GM18867 (cell line): ENCODE measurements at regions not wholly inside any gene's neighbourhood (a gene's known extent, or its start where the extent isn't known, plus 50 kb on each side); places are given as distances from the start of the nearest gene placed in this dataset.
A peak's percentile ranks its signal among the peaks of the same experiment; 100 is the strongest.

Experiments
- ATAC-seq: cut with Tn5 transposase; IDR thresholded peaks from one replicate; pipeline ENCODE4 v1.9.1; 2021; ENCODE audit warnings: mild to moderate bottlenecking, moderate library complexity; ENCODE audit not compliant: unreplicated experiment

- ATAC-seq: no peak
Observed at GRCh38 chr21:15359251-15359650, 294.5 kb upstream of the NRIP1 start.

DNA sequence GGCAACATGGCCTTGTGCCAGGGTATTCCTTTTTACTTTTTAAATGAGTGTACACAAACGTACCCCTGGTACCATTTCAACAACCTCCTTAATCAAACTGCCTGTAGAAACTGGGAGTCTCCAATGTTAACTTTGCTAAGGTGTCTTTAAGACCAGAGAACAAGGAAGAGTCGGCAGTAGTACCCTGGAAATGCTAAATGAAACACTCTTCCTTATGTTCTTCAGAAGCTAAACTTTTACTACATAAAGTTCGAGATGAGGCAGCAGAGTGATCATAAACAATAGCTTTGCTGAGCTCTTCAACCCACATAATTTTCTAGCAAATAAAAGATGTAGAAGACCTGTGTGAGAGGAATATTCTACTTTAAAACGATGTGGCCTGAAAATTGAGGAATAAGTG, 297.7 kb upstream of the NRIP1 start:
- ATAC-seq: no peak

DNA sequence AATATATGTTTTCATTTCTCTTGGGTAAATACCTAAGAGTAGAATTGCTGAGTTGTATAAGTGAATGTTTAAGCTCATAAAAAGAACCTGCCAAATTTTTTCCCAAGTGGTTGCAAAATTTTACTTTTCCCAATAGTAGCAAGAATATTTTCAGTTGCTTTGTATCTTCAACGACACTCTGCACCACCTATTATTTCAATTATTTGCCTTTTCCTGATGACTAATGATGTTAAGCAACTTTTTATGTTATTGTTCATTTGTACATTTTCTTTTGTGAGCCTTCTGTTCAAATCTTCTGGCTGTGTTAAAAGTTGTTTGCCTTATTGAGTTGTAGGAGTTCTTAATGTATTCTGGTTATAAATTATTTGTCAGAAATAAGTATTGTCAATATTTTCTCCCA, 299.1 kb upstream of the NRIP1 start:
- ATAC-seq: no peak

DNA sequence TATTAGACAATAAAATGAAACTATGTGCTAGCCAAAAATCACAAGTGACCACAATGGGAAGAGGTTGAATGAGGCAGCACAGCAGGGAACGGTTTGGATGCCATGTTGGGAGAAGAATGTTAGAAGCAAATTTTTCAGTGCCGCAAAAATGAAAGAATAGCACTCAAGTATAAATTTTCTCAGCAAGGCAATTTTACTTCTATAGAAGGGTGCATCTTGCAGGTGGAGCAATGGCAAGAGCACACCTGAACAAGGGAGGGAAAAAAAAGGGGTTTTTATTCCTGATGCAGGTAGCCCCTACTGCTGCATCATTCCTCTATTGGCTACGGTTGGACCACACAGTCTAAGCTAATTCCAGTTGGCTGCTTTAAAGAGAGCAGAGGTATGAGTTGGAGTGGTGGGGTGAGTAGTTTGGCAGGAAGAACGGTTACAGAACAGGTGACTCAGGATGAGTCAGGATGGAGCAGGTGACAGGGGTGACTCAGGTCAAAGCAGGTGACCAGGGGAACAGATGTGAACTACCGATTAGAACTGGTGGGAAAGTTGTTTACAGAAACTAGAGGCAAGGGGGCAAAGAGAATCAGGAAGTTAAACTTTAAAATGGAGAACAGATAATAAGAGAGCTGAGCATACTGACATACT, 301.1 kb upstream of the NRIP1 start:
- no peak for ATAC-seq

DNA sequence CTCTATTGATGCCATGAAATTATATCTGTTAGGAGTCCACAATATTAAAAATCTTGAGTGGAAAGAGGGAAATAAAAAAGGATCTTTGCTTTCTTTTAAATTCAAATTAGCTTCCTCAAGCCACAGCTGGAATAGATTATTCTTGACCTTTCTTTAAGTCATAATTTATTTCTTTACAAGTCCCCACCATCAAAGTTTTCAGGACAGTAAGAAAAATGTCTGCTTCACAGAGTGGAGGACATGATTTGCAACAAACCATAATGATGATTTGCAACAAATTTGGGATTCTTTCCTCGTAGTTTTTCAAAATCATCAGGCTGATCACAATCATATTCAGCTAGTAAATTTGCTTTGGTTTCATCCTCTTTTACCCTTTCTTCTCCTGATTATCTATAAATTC, 301.8 kb upstream of the NRIP1 start:
- no peak for ATAC-seq

GRCh38 chr21:15367061-15367626, 302.3 kb upstream of the NRIP1 start:
- no peak for ATAC-seq

DNA sequence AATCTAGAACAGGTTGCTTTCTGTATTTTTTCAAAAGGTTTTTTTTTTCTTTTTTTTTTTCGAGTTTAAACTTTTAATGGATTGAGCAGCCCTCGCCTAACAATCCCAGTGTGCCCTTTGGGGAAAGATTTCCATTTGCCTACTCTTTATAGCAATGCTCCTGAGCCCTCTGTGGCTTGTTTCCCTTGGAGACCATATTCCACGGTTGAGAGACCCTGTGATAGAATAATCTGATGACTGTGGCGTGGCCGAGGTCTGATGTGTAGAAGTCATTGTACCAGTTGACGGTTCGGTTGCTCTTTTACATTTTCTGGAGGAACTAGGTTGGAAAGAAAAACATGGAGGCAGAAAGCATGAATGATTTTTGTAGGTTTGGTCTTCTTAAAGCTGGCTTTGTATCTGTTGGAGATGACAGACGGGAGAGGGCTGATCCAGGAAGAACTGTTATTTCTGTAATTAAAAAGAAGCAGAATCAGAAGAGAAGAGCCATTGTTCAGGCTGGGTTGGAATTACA, 305.7 kb upstream of the NRIP1 start:
- no peak for ATAC-seq

GRCh38 chr21:15373941-15374340, 309.1 kb upstream of the NRIP1 start:
- no peak for ATAC-seq

GRCh38 chr21:15379776-15380175, 315.0 kb upstream of the NRIP1 start:
- ATAC-seq: no peak

DNA sequence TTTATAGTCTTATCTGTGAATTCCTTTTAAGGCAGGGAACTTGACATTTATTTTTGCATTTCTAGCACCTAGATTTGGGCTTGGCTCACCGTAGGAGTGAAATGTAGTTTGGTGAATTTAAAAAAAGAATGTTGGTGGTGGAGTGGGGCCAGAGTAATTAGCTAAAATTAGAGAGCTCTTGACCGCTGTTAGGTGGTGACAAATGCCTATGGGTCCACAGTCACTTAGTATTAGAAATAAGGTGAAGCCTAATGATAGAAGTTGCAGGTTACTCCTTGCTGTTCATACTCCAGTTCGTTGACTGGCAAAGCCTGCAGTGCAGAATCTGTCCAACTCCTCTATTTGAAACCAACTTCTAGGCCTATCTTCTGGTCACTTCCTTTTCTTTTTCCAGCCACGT, 318.8 kb upstream of the NRIP1 start:
- no peak for ATAC-seq

DNA sequence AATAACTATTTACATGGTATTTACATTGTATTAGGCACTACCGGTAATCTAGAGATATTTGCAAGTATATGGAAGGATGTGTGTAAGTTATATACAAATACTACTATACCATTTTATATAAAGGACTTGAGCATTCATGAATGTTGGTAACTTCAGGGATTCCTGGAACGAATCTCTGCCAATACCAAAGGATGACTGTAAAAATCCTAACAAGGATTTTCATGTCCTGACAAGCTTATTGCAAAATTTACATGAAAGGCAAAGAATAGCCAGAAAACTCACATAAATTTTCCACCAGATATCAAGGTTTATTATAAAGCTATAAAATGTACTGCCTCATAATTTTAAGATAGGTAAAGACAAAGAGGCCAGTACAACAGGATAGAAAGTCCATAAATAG, 325.2 kb upstream of the NRIP1 start:
- no peak for ATAC-seq

- ATAC-seq: no peak
Observed at GRCh38 chr21:15397258-15397657, 332.5 kb upstream of the NRIP1 start.

GRCh38 chr21:15400905-15401304, 328.9 kb upstream of the USP25 start:
- ATAC-seq: no peak

DNA sequence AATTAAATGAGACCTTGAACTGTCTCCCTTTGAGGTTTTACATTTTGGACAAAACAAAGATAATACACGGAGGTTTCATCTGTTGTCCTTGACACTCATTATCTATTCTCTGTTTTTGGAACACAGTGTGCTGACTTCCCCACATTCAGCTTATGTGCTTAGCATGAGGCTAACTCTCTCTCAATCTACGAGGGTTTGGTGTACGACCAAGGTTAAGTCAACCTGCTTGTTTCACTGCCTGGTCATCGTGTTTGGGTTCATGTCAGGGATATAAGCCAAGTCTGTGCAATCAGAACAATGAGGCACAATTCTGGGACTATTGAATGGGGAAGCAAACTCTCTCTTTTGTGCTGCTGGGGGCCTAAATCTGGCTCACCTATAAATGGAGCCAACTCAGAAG, 328.5 kb upstream of the USP25 start:
- no peak for ATAC-seq

GRCh38 chr21:15405214-15405613, 324.6 kb upstream of the USP25 start:
- ATAC-seq: no peak

- ATAC-seq: no peak
Observed at GRCh38 chr21:15406791-15407190, 323.0 kb upstream of the USP25 start.

DNA sequence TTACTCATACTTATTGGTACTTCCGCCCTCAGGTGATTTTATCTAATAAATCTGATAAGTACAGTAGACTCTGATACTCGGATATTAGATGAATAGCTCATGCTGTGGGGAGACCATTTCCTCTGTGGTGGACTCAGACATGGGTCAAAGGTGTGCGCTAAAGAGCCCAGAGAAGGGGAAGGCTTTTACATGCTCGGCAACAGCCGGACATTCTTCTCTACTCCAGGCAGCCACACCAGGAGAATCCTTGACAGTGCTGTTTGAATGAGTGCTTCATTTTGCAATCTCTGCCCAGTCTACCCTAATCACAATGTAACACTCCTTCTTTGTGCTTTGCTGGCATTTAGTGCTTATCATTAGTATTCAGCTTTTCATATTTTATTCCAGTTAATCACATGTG, 322.2 kb upstream of the USP25 start:
- no peak for ATAC-seq

DNA sequence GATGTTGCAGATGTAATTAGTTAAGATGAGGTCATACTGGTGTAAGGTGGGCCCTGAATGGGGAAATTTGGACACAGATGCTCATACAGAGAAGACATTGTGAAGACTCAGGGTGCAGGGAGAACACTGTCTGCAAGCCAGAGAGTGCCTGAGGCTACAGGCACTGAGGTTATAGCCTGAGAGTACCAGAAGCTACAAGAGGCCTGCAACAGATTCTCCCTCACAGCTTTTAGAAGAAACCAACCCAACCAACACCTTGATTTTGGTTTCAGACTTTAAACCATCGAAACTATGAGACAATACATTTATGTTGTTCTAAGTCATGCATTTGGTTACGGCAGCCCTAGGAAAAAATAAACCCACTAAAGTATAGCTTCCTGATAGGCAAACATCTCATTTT, 321.7 kb upstream of the USP25 start:
- ATAC-seq: peak; percentile 90

- ATAC-seq: no peak
Observed at GRCh38 chr21:15409031-15409430, 320.8 kb upstream of the USP25 start.

DNA sequence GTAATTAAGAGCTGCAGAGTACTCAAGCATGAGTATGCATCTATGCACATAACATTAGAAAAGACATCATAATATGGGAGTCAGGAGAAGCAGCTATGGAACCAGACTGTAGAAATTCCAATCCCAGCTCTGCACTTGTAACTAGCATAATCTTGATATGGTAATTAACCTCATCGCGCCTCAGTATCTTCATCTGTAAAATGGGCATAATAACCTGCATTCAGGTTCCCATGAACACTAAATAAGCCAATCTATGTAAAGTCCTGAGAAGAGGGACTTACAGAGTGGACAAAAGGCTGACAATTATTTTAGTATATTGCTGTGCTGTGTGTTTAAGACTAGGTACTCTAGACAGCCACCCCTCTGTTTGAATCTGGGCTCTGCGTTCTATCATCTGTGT, 318.9 kb upstream of the USP25 start:
- no peak for ATAC-seq

GRCh38 chr21:15414057-15414456, 315.7 kb upstream of the USP25 start:
- no peak for ATAC-seq

GRCh38 chr21:15415541-15416261, 314.1 kb upstream of the USP25 start:
- ATAC-seq: no peak
